COLO668 (cell line): ENCODE measurements at regions not wholly inside any gene's neighbourhood (a gene's known extent, or its start where the extent isn't known, plus 50 kb on each side); places are given as distances from the start of the nearest gene placed in this dataset.
"Not testable (repeated sequence)": the region's sequence is repeated elsewhere in the genome, so short reads cannot be mapped to it uniquely, and the experiment has no call there.

Experiments used
- DNase-seq: peaks from one replicate; lab custom pipeline; 2025; ENCODE audit not compliant: unreplicated experiment; lab: John Stamatoyannopoulos, UW

DNA sequence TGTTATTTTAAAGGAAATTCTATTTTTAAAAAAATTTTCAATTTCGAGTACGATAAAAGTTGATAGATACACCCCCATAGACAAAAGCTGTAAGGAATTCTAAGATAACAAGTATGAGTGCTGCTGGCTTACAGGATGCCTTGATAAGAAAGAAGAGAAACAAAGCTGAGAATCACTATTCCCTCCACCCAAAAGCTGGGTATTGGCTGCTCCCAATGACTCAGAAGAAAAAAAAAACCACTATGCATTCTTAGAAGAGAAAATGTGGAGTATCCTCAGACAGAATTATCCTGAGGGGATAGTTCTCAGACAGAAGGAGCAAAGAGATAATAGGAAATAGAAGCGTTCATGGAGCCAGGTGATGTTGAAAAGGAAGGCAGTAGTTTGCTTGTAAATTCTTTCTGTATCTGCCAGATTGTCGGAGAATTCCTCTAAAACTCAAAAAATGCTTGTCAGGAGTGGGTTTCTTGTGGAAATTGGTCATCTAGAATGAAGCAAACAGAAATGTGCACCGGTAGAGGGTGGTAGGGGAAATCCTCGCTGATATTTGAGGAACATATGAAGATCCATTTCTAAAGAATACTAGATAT lies 217.5 kb upstream of the ADAMTS3 start:
- DNase-seq = no peak

DNA sequence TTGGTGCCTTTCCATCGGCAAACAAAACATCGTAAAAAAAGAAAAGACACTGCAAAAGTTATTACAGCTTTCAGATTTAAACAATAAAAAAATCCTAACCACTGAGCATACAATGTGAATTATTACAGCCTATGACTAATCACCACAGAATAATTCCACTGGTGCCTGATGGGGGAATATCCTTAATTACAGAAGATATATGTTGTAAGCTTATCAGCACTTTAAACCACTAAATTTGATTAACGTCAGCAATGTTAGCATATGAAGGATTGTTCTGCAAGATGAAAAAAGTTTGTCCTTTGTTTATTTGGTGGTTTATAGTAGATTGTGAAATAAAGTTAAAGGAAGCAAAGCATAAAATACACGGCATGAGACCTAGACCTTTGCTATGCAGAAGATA lies 210.2 kb upstream of the ADAMTS3 start:
- no peak for DNase-seq

DNA sequence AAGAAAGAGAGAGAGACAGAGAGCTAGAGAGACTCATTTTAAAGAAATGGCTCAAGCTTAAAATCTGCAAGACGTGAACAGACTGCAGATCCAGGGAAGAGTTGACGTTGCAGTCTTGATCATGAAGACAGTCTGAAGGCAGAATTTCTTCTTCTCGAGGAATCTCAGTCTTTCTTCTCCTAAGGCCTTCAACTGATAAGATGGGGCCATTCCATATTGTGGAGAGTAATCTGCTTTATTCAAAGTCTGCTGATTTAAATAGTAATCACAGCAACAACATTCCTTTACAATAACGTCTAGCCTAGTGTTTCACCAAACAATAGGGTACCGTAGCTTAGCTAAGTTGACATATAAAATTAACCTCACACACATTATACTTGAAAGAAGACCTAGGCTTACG lies 208.4 kb upstream of the ADAMTS3 start:
- DNase-seq = no peak

DNA sequence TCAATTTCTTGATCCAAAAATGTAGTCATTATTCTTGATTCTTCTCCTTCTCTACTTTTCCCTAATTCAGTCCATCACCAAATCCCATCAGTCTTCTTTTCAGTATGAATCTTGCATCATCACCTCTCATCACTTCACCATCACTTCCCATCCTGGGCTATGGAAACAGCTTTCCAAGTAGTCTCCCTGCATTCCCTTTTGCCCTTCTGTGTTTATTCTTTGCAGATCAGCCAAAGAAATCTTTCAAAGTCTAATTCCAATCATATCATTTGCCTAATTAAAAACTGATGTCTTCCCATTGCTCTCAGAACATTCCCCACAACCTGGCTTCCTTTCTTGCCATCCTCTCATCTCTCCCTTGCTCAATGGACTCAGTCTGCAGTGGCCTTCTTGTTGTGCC lies 201.7 kb upstream of the ADAMTS3 start:
- no peak for DNase-seq

DNA sequence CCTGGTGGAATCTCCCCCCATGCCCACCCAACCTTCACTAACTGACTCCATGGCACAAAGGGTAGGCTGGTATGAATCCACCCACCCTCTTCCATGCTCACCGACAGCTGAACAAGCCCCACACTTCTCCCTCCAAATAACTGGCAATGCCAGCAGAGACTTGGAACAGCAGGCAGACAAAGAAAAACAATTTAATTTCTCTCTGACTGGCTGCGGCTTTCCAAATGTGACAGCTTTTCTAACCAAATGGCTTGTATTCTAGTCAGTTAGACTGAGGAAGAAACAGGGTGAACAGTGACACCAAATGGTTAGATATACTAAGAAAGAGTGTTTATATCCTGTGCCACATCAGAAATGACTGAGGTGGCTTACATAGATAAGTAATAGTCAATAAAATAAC lies 199.3 kb upstream of the ADAMTS3 start:
- no peak for DNase-seq

DNA sequence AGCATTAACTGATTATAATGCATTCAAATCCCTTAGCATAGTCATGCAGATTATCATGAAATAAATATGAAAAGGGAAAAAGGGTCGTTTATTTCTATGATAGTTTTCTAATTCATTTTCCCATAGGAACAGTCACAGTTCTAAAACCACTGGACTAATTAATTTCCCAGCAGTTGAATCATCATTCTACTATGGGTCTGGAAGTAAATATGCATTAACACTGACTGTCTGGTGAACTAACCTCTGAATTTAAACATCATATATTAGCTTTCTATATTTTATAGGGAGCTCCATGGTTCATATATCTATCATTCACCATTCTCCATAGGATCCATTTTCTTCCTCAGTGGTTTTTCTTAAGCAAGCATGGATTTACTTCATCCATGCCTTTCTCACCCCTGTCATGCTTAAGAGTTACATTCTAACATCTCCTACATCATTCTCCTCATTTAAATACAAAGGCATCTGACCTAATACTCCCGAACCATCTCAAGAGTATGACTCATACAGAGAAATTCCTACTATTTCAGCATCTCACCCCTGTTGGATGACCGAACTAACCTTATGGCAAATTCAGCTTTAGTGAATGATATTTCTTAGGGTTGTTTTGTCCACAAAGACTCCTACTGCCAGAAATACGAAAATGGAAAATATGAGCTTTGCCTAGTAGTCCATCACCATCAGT lies 198.7 kb upstream of the ADAMTS3 start:
- DNase-seq = no peak

DNA sequence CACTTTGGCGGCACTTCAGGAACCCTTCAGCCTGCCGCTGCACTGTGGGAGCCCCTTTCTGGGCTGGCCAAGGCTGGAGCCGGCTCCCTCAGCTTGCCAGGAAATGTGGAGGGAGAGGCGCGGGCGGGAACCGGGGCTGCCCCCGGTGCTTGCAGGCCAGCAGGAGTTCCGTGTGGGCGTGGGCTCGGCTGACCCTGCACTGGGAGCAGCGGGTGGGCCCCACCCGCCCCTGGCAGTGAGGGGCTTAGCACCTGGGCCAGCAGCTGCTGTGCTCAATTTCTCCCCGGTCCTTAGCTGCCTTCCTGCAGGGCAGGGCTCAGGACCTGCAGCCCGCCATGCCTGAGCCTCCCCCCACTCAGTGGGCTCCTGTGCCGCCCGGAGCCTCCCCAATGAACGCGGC lies 196.8 kb upstream of the ADAMTS3 start:
- DNase-seq = not testable (repeated sequence)

DNA sequence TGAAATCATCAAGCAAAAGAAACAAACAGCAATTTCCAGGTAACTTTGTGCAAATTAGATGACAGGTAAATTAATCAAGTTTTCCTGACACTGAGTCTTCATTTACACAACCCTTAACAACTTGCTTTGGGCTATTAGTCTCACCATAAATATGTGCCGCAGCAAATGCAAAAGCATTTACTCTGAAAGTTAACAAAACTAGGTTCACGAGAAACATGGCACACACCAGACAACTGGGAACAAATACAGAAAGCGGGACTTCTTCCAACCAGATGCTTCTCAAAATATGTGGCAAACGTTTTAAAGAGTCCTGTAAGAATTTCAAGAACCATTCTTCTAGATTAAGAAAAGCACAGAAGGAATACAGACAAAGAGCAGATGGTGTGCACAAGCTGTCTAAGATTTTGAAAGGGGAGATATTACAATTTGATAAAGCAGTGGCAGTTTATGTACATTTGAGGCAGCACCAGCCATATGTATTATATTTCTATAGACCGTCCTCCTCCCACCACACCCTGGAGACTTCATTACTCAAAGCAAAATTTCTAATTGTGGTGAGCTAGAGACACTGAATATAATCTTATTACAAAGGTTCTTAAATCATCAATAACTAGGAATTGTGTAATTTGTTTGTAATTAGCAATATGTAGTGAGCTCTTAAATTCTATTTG lies 192.5 kb upstream of the ADAMTS3 start:
- no peak for DNase-seq

DNA sequence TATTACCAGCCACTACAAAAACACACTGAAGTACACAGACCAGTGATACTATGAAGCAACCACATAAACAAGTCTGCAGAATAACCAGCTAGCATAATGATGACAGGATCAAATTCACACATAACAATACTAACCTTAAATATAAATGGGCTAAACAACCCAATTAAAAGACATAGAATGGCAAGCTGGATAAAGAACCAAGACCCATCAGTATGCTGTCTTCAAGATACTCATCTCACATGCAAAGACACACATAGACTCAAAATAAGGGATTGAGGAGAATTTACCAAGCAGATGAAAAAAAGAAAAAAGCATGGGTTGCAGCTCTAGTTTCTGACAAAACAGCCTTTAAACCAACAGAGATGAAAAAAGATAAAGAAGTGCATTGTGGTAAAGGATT lies 184.4 kb upstream of the ADAMTS3 start:
- not testable (repeated sequence) for DNase-seq

DNA sequence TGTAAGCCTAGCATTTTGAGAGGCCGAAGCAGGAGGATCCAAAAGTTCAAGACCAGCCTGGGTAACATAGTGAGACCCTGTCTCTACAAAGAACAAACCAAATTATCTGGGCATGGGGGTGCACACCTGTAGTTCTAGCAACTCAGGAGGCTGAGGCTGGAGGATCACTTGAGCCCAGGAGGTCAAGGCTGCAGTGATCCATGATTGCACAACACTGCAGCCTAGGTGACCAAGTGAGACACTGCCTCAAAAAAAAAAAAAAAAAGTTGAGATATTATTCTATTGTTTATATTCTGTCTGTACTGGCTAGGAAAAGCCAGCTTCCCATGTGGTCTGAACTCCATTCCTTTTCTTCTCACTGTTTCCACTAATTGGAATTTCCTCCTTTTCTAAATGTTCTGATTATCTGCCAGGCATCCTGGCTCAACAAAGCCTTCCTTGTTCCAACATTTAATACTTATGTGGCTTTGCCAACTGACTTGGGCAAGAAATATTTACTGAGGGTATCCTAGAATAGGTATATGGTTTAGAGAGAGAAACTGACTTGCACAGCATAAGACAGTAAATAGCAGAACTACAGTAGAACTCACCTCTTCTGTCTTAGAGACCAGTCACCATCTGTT lies 175.2 kb upstream of the ADAMTS3 start:
- DNase-seq = no peak

DNA sequence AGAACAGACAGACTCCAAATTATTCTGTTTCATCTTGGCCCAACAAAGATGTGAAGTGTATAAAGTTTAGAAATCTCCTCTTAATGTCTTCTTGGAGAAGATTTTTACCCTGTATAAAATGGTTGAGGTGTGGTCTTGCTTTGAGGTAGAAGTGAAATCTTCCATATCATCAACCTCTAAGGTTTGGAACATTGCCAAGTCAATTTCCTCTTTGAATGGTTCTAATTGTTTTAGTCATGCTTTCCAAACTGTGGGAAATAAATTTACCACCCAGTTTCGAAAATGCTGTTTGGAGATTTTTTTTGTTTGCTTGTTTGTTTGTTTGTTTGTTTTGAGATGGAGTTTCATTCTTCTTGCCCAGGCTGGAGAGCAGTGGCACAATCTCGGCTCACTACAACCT lies 174.1 kb upstream of the ADAMTS3 start:
- DNase-seq = no peak

DNA sequence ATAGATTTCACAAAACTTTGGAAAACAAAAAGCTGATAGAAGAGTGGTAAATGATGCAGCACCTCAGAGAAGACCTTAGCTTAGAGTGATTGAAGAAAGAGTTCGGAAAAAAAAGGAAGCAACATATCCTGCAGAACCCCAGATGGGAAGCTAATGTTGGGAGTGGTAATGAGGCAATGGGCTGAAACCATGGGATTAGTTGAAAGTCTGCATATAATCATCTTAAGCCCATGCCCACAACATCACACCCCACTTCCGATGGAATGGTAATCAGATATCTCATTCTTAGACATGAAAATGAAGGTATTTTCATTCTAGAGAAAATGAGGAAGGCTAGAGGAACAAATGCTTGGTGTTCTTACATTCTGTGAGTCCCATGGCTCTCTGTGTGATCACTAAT lies 146.3 kb upstream of the ADAMTS3 start:
- no peak for DNase-seq

DNA sequence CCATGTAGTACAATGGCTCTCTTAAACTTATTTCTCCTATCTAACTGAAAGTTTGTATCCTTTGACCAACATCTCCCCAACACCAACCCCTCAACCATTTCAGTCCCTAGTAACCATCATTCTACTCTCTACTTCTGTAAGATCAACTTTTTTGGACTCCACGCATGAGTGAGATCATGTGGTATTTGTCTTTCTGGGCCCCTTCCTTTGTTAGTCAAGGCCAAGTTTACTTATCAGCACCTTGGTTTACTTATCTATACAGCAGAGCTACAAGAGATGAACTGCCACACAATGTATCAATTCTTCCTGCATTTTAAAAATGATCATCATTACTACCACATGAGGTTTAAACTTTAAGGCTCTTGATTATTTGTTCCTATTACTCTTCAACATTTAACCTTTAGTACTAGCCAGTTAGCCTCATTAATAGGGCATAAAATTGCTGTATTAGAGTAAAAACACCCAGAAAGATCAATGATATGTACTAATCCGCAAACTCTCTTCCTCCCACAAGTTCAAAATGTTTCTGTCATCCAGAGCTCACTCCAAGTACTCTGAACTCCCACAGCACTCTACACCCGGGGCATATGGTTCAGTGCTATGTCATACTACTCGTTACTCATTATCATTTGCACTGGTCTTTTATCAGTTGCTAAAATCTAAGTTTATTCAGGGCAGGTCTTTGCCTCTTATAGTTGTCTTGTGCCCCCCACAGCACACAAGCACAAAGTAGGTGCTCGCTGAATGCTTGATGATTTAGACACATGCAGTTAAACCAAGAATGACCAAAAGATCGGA lies 145.7 kb upstream of the ADAMTS3 start:
- DNase-seq = no peak

DNA sequence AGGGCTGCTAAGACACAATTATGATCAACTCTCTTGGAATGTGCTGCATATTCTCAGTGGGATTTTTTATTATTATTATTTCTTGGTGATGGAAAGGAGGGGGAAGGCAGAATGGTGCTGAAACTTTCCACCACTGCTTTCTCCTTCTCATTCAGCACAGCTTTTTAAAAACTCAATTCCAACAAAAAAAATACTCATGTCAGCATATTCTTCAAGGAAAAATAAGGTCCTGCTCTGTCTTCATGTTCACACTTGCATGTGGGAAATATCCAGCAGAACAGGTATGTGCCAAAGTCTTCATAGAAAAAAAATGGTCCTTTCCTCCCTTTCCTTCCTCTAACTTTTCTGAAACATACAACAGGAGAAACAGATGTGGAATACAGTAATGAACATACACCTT lies 144.0 kb upstream of the ADAMTS3 start:
- no peak for DNase-seq

DNA sequence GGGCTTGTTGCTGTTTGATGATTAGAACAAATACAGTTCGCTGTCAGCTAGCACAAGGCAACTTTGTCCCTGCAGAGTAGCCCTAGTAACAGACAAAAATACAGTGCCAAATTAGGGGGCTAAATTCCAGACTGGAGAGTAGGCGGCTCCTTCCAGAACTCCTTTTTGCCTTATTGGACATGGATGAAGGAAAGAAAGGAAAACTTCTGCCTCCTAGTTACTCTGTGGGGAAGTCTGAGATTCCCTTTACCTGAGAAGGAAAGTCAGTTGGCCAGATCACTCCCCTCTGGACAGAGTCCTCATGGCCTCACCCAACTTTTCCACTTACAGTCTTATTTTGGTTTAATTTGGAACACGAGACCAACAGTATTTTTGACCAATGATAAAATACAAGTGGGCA lies 140.5 kb upstream of the ADAMTS3 start:
- DNase-seq = no peak

DNA sequence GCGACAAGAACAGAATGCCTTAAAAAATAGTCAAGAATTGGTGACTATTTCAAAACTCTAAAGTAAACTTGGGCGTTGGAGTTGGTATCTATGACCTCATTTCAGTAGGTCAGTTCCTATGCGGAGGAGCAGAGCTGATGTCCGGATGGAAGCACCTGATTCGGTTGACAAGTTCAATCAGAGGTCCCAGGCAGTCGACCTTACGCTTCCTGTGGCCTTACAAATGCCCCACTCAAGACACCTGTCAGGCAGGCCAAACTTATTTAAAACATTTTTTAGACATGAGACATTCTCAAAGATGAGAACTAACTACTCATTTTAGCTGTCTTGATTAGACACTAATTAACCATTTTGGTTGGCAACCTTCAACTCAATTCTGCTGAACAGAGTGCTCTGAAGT lies 137.7 kb upstream of the ADAMTS3 start:
- no peak for DNase-seq

DNA sequence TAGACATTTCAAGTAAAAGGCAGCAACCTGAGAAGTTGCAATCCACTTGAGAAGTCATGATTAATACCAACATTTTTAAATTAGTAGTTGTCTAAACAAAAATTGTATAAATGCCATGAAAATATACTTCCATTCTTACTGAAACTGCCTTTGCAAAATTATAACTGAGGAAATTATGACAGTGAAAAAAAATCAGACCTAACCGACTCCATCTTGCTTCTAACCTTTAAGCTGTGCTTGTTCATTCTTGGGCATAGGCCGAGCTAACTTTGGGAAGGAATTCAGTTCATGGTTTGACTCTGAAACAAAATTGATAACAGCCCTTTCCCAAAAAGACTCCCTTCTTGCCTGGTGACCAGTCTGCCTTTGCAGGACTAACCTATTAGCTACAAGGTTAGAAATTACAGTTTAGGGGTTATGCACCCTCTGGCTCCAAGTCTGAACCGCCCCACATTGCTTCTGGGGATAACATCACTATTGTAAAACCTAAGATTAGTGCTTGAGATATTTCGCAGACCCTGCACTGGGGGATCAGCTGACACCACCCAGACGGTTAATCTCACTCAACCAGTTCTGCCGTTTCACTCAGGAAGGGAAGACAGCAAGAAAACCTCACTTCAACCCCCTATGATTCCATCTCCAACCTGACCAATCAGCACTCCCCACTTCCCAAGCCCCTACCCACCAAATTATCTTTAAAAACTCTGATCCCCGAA lies 136.1 kb upstream of the ADAMTS3 start:
- not testable (repeated sequence) for DNase-seq

DNA sequence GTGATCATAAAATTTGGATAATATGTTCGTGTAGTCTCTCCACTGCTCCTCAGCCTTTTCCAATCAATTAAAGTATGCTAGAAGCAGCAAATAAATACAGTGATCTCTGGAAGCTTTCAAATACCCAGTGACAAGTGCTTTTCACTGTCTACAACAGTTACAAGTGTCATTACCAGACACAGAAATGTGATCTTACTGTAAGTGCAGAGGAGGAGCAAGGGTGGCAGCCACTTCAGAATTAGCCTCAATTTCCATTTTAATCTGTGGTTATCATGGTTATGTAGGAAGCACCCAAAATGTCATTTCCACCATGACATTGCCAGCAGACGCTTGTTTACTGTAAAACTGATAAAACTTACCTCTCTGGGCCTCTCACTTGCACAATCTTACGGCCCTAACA lies 133.9 kb upstream of the ADAMTS3 start:
- no peak for DNase-seq

DNA sequence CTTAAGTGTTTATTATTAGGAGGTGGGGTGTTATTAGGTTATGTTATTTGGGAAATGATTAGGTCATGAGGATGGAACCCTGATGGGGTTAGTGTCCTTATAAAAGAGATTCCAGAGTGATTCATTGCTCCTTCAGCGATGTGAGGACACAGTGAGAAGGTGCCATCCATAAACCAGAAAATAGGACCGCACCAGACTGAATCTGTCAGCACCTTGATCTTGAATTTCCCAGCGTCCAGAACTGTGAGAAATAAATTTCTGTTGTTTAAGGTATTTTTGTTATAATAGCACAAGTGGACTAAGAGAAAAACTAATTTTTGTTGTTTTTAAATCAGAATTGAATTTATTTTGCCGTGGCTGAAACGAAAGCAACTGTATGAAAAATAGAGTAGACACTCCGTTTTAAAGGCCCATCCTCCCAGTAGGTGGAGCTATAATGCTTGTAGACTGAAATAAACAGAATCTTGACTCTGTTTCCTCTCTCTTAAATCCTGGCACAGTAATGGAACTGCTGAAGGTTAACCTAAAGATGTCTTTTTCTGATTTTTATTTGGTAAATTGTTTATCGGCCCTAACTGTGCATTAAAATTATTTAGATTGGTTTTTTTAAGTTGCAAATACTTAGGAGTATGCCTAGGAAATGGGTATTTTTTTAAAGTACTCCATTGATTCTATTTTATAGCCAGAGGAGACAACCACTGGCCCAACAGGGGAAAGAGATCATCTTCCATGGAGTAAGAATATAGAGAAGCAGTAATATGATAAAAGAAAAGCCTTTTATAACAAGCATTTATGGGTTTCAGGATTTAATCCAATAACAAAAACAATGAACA lies 133.2 kb upstream of the ADAMTS3 start:
- DNase-seq = no peak

DNA sequence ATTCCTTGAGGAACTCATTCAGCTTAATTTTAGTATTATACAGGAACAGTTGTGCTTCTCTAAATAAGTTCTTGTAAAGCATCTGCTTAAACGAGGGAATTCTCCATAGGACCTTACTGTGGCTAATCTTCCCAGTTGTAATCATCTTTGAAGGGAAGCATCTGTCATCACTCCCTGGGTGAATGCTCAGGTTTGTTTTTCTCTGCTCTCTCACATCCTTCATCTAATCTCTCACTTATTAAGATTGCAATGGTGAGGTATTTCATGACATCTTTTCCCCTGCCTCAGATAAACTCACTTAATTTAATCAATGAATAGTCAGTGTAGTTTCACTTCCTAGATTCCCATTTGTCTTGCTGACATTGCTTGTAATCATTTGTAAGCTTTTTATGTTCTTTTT lies 121.8 kb upstream of the ADAMTS3 start:
- no peak for DNase-seq
